ENCODE measurements at regions not wholly inside any gene's neighbourhood (a gene's known extent, or its start where the extent isn't known, plus 50 kb on each side); places are given as distances from the start of the nearest gene placed in this dataset.

DNA sequence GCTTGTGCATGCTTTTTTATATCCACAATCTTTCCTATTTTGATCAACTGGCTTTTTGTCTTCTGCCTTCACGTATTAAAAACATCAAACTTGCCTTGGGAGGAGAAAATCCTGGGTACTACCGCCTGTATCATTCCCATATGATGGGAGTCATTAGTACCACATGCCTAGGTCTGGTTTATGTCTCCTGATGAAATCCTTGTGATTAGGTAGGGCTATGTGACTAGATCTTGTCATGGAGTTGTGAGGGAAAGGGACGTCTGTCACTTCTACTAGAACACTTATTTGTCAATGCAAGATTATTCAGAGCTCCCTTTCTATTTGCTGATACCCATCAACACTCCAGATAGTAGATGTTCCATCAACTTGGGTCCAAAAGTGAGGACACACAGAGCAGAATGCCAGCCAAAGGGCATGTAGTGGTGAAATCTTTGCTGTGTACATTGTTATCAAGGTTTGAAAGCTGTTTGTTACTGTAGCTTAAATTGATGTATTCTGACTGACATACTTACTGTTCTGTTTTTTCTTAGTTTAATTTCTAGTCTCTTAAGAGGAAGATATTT, 621.8 kb upstream of the NR5A2 start:
- TF ChIP-seq CTCF (conservative IDR thresholded peaks at IDR 0.05 in 1 of 2, IDR thresholded peaks at IDR 0.05 in 1 of 2; ENCODE audit: extremely low read depth in 1 of 2, insufficient read depth in 1 of 2, low read depth in 1 of 2, low read length in 2 of 2) (no peak), EZH2 (IDR thresholded peaks at IDR 0.05; ENCODE audit: borderline replicate concordance, low read length) (no peak)
